Gastrocnemius medialis (tissue), 4 donors: ENCODE measurements at regions not wholly inside any gene's neighbourhood (a gene's known extent, or its start where the extent isn't known, plus 50 kb on each side); places are given as distances from the start of the nearest gene placed in this dataset.

ENCODE experiments used
- POLR2A ChIP-seq, 2 donors: fragments of 450-650 bp; IDR thresholded peaks; one replicate each; pipeline ENCODE4 v1.6.1; 2017; ENCODE audit warnings: antibody characterized with exemption in 2 of 2, mild to moderate bottlenecking in 2 of 2, moderate library complexity in 2 of 2
- TF ChIP-seq, protein P1 (sequence below), 5 experiments: fragments of 450-650 bp in 3 of 5; fragments of 200-600 bp in 2 of 5; sonication (generic) in 2 of 5; IDR thresholded peaks in 4 of 5; conservative IDR thresholded peaks in 1 of 5; 1 replicate in 4 of 5; 2 replicates in 1 of 5; pipeline ENCODE4 v1.5.1; 2016 to 2019; ENCODE audit warnings: antibody characterized with exemption in 5 of 5, mild to moderate bottlenecking in 3 of 5, moderate library complexity in 3 of 5

DNA sequence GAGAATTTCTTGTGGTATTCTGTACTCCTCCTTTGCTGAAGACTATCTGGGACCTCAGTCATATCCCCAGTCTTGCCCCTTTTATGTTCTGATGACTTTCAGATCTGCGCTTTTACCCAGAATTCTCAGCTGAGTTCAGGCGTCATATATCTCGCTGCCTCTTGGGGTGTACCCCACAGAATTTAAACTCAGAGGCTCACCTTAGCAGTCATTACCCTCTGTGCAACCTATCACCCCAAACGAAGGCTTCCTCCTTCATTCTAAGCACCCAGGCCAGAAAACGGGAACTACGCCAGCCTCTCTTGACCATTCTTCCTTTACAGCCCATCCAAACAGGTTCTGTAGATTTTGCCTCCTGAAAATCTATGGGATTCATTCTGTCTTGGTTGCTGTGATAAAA is 574.8 kb upstream of the C16orf82 start:
- TF ChIP-seq, protein P1, sequence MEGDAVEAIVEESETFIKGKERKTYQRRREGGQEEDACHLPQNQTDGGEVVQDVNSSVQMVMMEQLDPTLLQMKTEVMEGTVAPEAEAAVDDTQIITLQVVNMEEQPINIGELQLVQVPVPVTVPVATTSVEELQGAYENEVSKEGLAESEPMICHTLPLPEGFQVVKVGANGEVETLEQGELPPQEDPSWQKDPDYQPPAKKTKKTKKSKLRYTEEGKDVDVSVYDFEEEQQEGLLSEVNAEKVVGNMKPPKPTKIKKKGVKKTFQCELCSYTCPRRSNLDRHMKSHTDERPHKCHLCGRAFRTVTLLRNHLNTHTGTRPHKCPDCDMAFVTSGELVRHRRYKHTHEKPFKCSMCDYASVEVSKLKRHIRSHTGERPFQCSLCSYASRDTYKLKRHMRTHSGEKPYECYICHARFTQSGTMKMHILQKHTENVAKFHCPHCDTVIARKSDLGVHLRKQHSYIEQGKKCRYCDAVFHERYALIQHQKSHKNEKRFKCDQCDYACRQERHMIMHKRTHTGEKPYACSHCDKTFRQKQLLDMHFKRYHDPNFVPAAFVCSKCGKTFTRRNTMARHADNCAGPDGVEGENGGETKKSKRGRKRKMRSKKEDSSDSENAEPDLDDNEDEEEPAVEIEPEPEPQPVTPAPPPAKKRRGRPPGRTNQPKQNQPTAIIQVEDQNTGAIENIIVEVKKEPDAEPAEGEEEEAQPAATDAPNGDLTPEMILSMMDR (IDR thresholded peaks at IDR 0.05 in 4 of 5, conservative IDR thresholded peaks at IDR 0.05 in 1 of 5): no peak
- no peak for TF ChIP-seq POLR2A (IDR thresholded peaks at IDR 0.05)
